Stimulated activated CD8-positive, alpha-beta memory T cell treated with anti-CD3 and anti-CD28 coated beads, Interleukin-4, amount 100 ng/mL, for 24 hours (primary cell): ENCODE measurements at regions not wholly inside any gene's neighbourhood (a gene's known extent, or its start where the extent isn't known, plus 50 kb on each side); places are given as distances from the start of the nearest gene placed in this dataset.
"Not testable (repeated sequence)": the region's sequence is repeated elsewhere in the genome, so short reads cannot be mapped to it uniquely, and the experiment has no call there.

ENCODE experiments used
- DNase-seq: peaks from one replicate; pipeline ENCODE4 v3.0.0-alpha.2; 2020; ENCODE audit warnings: low read depth

DNA sequence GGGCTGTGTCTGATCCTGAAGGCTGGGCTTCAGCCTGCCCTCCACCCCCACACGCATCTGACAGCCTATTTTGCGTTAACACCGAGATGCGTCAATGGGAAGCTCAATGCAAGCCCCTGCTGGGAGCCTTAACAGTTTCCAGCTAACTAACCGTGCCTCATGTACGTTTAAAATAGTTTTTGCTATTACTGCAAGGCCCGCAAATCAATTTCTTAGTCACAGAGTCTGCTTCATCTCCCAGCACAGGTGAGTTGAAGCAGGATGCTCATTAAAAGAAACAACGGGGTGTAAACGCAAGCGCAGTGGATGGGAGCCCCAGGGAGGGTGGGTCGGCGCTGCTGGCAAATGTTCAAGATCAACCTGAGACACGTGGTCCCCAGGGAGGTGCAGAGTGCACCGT, 142.8 kb upstream of the PHACTR3 start:
- DNase-seq, result no peak

- DNase-seq, result no peak
Measured at GRCh38 chr20:59462249-59462648, 142.1 kb upstream of the PHACTR3 start.

DNA sequence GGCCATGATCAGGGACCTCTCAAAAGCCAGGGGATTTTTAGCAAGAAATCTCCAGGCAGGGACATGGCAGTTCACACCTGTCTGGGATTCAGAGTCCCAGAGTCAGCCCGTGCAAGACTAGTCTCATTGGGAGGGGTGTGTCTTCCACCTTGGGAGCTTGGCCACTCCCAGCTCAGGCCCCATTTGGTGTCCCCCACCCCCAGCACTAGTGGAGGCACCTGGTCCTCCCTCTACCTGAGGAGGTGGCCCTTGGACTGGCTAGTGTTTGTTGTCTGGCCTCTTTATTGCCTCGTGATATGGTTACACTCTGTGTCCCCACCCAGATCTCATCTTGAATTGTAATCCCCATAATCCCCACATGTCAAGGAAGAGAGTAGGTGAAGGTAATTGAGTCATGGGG, 140.8 kb upstream of the PHACTR3 start:
- DNase-seq, result no peak

GRCh38 chr20:59466107-59466815, 138.1 kb upstream of the PHACTR3 start:
- no peak for DNase-seq

- no peak for DNase-seq
Measured at GRCh38 chr20:59468831-59469230, 135.5 kb upstream of the PHACTR3 start.

DNA sequence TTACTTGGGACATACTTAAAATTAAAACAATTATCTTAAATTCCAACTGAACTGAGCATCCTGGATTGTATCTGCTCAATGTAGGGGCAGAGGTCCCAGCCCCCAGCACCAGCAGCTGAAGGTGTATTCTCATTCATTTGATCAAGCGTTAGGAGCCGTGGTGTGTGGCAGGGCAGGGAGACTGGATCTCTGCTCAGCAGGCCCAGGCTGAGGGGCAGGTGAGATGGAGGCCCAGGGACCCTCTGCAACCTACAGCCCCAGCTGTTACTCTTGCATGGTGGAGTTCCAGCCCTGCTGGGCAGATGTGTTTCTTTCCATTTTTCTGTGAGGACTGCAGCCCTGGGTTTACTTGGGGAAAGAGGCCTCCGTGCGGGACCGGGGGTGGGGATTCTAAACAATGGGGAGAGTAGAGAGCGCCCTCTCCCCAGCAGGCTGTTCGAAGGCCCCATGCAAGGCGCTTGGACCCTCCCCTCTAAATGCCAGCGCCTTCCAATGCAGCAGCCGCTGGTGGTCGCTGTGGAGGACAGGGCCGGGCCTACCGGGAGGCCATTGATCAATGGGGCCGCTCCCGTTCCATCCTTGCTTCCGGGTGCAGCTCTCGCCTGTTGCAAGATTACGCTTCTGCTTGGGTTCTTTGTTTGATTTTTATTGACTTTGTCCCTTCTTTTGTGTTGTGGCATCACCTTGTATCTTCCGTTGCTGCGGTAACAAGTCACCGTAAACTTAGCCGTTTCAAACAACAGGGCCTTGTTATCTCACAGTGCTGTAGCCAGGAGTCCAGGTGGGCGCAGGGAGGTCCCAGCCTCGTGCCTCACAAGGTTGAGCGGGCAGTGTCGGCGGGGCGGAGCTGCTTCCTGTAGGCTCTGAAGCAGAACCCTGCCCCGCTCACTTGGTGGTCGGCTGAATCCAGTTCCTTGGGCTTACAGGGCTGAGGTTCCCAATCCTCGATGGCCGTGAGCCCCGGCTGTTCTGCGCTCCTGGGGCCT, 134.8 kb upstream of the PHACTR3 start:
- DNase-seq, result no peak

DNA sequence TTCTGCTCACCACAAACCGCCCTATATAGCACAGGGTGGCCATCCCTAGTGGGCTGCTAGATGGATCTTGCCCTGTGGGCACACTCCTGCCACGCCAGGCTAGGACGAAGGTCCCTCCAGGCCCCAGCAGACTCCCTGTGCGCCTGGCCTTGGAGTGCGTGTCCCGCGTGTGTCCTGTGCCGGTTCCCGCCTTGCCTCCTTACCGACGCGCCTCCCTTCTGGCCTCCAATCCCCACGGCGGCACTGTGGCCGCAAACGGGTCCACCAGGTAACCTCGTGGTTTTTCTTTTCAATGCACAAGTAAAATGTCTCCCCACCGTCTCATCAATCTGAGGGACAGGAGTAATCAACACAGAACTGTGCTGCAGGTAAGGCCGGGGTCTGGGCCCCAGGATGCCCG, 133.8 kb upstream of the PHACTR3 start:
- DNase-seq, result no peak

DNA sequence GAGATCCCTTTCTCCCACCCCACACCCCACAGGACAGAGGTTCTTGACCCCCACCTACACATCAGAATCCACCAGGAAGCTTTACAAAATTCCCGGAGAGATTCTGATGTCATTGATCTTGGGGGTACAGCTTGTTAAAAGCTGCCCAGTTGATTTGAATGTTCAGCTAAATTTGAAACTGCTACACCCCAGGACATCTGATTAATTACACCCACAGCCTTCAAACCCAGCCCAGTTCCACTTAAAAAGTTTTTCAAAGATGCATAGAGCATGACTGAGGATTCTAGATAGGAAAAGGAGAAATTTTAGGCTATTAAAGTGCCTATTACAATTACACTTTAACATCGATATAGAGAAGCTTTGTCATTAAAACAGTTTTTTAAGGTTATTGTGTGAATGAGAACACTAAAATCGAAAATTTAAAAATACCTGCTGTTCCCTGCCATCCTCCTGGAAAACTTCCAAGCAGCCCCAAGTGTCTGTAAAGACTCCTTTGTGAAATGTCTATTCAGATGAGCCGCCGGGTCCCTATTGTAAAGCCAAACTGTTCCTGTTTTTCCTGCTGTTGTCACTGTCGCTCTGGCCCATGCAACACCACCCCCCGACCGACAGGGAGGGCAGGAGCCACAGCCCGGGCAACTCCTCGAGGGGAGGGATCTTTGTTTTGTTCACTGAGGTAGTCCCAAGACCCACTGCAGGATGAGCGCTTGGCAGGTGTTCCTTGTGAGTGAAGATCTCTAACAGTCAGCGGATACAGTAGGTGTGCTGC, 132.5 kb upstream of the PHACTR3 start:
- no peak for DNase-seq

DNA sequence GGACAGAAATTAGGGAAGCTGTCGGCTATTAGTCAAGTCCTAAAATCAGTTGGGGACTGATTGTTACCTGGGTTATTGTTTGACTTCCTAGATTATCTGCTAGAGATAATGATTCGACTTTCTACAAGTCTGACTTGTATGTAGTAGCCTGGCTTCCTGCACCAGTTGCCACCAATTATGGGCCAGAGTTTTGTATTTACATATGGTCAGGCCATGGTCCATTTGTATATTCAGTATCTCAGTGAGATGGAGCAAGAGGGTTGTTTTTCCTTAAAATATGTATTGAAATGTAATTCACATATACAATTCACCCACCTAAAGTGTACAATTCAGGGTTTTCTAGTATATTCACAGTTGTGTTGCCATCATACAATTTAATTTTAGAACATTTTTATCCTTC, 130.6 kb upstream of the PHACTR3 start:
- DNase-seq, result no peak

DNA sequence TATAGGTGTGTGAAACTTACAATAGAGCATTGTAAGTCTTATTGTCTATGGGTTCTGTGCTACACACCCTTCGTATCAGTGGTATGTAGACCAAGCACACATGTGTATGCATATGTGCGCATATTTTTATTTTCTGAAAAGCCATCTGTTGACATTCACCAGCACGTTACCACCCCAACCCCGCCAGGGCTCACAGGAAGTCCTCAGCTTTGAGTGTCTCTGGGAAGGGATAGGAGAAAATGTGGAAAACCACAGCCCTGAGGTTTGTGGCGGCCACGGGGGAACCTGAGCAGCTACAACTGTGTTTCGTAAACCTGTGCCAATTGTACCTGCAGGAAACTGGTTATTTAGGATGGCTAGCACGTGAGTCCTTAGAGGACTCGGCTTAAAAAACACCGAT, 123.3 kb upstream of the PHACTR3 start:
- DNase-seq, result no peak

GRCh38 chr20:59481477-59482018, 122.8 kb upstream of the PHACTR3 start:
- no peak for DNase-seq

DNA sequence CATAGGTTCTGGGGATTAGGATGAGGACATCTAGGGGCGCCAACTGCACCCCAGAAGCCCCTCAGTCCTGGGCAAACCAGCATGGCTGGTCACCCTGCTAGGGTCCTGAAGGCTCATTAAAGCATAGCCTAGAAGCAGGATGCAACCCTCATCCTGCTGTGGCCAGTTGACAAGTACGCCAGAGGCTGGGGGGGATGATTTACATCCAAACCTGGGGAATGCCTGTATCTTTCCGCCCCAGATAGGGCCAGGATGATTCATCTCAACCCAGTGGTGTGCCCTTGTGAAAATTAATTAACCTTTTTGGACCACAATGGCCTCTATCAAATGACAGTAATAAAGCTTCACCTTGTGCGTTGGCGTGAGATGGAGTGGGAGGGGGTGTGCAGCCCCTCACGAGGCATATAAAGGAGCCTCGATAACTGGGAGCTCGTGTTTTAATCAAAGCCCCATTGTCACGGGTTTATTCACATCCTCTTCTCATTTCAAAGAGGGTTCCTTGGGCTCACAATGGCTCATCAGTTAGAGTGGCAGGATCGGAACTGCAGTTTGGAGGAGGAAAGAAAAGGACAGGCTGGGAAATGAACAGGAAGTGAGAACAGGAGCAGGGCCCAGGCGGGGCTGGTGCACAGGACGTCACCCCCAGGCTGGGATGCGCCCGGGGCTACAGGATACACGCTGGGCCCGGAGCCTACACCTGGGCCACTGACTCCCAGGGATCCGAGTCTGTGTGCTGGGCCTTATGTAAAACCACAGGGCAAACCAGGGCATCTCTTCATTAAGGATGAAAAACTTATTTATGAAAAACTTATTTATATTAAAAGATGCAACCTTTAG, 121.8 kb upstream of the PHACTR3 start:
- no peak for DNase-seq

DNA sequence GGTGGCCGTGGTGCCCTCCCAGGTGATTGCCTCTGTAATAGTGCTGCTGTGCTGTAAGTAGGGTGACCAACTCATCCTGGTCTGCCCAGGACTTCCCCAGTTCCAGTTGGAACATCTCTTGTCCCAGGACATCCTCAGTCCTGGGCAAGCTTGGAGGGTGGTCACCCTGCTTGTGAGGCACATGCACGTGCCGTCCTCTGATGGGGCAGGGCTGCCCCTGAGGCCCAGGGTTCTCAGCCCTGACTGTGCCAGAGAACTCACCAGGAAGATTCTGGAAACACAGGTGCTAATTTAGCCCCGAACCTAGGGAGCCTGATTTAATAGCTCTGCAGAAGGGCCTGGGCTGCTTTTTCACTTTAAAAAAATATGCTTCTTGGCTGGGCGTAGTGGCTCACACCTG, 120.9 kb upstream of the PHACTR3 start:
- DNase-seq, result no peak

GRCh38 chr20:59484228-59484627, 120.1 kb upstream of the PHACTR3 start:
- no peak for DNase-seq

DNA sequence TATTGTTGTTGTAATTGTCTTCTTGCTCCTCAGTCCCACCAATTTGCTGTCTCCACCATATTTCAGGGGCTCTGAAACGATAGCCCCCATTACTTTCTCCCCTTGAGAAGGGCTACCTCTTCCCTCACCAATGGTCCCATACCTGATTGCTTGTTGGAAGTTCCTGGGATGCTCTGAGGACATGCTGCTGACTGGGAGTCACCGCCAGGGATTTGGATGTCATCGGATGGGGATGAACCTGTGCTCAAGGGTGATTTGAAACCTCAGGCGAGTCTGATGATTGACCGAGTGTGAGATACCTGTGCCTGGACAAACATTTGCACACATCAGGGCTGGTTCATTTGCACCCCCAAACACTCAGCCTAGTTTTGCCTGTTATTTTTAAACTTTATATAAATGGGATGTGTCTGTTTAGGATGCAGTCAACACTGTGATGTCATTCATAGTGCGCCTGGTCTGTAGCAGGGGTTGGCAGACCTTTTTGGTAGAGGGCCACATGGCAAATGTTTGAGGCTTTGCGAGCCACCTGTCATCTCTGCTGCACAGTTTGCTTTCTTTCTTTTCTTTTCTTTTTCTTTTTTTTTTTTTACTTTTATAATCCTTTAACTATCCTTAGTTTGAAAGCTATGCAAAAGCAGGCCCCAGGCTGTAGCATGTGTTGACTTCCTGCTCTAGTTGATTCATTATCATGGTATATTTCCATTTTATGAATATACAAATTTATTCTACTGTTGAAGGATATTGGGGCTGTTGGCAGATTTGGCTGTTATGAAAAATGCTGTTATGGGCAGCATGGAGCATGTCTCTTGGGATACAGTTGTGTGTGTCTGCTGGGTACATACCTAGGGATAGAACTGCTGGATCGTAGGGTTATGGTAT, 118.5 kb upstream of the PHACTR3 start:
- DNase-seq, result no peak

DNA sequence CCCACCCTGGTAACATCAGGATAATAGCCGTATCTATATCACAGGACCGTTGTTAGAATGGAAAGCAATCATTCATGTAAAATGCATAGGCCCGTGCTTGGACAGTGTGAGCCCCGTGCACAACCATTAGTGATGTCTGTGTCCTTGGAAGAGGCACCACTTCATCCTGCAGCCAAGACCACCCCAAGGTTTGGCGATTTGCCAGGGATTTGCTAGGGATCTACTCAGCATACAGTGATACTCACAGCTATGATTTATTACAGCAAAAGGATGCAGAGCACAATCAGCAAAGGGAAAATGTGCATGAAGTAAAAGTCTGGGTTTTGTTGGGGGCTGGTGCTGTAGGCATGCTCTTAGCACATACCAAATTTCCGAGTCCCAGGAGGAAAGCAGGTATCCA, 115.9 kb upstream of the PHACTR3 start:
- not testable (repeated sequence) for DNase-seq

DNA sequence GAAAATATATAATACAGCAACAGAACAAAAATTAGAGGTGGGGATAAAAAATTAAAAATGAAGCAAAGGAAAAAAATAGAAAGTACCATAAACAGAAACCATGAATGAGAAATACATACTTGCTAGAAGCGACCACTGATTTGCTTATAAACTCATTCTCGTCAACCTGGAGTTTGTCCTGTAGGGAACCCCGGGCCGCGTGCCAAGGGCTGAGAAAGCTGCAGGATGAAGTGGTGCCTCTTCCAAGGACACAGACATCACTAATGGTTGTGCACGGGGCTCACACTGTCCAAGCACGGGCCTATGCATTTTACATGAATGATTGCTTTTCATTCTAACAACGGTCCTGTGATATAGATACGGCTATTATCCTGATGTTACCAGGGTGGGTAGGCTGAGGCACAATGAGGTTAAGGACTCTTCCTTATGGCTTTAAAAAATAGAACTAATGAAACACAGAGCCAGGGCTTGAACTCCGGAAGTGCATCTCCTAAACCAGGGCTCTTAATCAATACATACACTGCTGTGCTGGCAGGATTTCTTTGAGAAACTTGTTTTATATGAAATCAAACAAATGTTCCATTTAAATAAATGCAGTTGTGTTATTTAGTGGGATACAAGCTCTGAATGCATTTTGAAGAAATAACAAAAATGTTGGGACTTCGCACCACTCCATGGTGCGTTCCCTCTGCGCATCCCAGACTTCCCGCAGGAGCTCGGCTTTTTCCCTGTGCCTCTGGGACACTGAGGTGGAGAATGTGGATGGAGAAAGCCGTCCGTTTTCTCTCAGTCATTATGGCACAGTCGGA, 113.9 kb upstream of the PHACTR3 start:
- not testable (repeated sequence) for DNase-seq

GRCh38 chr20:59491884-59492283, 112.5 kb upstream of the PHACTR3 start:
- DNase-seq, result no peak

DNA sequence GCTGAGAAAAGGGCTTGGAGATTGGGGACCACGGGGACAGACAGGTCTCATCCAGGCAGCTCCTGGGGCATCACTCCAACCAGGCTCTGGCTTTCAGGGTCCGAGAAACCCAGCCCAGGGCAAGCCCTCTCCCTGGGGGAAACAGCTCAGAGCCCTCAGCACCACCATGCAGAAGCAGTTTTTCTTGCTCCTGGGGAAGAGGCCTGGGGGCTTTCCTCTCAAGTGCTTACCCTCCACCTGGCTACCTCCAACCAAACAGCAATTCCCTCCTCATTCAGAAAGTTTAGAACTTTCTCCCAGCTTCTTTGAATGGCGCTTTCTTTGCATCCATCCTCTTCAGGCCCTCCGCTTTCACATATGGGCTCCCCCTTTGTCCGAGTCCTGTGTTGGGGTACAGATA, 110.4 kb upstream of the PHACTR3 start:
- DNase-seq, result no peak
